ENCODE measurements at regions not wholly inside any gene's neighbourhood (a gene's known extent, or its start where the extent isn't known, plus 50 kb on each side); places are given as distances from the start of the nearest gene placed in this dataset.

DNA sequence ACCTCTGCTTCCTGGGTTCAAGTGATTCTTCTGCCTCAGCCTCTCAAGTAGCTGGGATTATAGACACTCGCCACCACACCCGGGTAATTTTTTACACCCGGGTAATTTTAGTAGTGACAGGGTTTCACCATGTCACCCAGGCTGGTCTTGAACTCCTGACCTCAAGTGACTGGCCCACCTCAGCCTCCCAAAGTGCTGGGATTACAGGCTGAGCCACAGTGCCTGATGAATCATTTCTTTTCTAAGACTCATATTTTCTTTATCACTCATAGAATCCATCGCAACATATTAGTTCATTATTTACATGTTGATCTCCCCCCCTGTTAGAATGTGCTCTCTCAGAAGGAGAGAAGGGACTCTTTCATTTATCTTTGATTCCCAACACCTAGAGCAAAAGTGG lies 109.5 kb upstream of the PTPRG start:
- TF ChIP-seq CTCF (IDR thresholded peaks at IDR 0.05; ENCODE audit: low read length) (no peak), EZH2 (optimal IDR thresholded peaks at IDR 0.05; ENCODE audit: low read depth, low read length) (no peak), EZH2phosphoT487 (IDR thresholded peaks at IDR 0.05; ENCODE audit: low read length) (no peak)

All from MM.1S (cell line).